ENCODE measurements at regions not wholly inside any gene's neighbourhood (a gene's known extent, or its start where the extent isn't known, plus 50 kb on each side); places are given as distances from the start of the nearest gene placed in this dataset.

DNA sequence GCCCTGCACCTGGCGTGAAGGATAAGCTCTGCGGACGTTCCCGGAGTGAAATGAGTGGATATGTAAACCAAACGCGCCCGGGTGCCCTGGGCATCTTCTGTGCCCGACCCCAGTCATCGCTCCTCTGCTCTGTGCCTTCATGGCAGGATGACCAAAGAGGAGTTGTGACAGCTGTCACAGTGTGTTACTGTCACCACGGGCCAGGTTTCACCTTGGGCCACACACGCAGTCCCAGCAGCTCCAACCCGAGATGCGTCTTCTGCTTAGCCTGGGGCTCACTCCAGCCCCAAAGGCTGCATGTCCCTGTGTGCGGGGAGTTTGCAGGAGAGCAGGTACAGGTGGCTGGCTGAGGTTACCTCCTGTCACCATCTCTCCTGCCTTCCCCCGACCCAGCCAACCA lies 311.6 kb downstream of the BMP7 start:
- TF ChIP-seq, protein P1, sequence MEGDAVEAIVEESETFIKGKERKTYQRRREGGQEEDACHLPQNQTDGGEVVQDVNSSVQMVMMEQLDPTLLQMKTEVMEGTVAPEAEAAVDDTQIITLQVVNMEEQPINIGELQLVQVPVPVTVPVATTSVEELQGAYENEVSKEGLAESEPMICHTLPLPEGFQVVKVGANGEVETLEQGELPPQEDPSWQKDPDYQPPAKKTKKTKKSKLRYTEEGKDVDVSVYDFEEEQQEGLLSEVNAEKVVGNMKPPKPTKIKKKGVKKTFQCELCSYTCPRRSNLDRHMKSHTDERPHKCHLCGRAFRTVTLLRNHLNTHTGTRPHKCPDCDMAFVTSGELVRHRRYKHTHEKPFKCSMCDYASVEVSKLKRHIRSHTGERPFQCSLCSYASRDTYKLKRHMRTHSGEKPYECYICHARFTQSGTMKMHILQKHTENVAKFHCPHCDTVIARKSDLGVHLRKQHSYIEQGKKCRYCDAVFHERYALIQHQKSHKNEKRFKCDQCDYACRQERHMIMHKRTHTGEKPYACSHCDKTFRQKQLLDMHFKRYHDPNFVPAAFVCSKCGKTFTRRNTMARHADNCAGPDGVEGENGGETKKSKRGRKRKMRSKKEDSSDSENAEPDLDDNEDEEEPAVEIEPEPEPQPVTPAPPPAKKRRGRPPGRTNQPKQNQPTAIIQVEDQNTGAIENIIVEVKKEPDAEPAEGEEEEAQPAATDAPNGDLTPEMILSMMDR (IDR thresholded peaks at IDR 0.05), result no peak
- no peak for TF ChIP-seq POLR2A (IDR thresholded peaks at IDR 0.05)

Measured in right lobe of liver (tissue), 4 donors.